HG02981 (cell line): ENCODE measurements at regions not wholly inside any gene's neighbourhood (a gene's known extent, or its start where the extent isn't known, plus 50 kb on each side); places are given as distances from the start of the nearest gene placed in this dataset.

ENCODE experiments used
- ATAC-seq: cut with Tn5 transposase; IDR thresholded peaks from one replicate; pipeline ENCODE4 v1.9.1; 2021; ENCODE audit warnings: mild to moderate bottlenecking, moderate library complexity; ENCODE audit not compliant: unreplicated experiment

GRCh38 chr4:71151054-71151453 lies 157.6 kb downstream of the DCK start:
- ATAC-seq, result no peak

DNA sequence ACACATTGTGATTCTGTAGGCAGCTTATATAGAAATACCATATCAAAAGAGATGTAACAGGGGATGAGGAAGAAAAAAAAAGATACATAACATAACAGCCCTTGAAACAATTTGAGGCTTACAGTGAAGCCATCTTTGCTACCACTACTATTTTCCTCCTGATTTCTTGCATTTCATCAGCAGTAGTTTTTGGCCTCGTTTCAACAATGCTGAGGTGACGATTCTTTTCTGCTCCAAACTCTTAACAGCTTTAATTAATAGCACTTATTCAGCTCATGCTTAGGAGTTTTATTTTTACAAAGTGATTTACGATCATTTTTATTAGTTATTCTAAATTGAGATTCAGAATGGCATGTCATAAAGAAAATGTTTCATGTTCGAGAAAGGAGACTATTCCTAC lies 163.2 kb downstream of the DCK start:
- ATAC-seq, result no peak

DNA sequence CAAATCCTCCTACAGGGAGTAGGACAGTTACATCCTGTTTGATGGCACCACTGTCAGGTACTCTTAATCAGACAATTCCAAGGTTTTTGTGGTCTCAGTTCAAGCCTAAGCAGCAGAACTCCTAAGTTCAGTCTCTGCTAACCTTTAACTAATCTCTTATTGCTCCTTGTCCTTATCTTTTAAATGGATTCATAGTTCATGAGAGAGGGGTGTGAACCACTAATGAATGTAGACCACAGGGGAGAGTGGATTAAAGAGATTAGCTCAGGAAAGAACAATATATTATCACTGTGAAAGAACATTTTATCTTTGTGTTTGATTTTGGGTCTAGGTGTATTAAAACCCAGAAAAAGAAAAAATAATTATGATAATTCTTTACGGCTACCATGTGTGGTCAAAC lies 168.9 kb downstream of the DCK start:
- ATAC-seq, result no peak

DNA sequence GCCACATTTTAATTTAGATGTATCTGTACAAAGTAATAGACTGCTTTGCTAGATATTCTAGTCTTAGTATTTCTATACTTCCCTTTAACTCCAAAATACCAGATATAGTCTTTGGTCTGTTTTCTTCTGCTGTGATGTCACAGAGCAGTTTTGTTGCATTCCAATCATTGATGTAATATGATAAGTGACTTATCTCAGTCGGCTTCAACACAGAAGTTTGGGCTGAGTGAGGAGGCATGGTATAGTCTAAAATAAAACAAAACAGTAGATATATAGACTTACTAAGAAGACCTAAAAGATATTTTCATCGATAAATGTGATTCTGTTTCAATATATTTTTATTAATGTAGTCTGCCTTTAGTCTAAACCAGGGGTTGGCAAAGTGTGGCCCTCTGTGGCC lies 169.9 kb downstream of the DCK start:
- ATAC-seq, result no peak

DNA sequence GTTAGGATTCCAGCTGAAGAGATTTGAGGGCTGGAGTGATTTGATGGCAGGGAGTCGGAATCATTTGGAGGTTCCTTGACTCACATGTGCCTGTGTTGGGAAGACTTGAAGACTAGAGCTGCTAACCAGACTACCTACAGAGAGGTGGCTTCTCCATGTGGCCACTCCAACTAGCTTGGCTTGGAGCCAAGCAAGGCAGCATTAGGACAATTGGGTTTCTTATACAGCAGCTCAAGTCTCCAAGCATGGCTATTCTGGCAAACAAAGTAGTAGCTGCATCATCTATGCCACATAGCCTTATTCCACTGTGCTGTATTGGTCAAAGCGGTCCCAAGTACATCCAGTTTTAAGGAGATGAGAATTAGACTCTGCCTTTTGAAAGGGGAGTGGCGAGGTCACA lies 171.7 kb upstream of the SLC4A4 start:
- no peak for ATAC-seq

DNA sequence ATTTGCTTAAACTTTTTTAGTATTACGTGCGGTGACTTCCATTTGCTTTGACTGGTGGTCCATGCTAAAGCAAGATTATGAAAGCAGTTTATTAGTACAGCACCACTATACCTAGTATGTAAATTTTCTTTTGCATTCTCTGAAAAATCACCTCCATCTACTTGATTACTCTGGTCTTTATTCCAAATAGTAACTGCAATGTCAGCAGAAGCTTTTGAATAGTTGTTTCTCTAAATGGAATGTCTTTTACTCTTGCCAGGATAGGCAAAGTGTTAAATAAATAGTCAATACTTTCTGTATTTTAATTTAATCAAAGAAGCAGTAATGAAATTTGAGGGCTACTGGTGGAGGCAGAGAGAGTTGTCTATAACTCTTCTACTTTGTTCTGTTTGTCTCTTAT lies 167.2 kb upstream of the SLC4A4 start:
- no peak for ATAC-seq

DNA sequence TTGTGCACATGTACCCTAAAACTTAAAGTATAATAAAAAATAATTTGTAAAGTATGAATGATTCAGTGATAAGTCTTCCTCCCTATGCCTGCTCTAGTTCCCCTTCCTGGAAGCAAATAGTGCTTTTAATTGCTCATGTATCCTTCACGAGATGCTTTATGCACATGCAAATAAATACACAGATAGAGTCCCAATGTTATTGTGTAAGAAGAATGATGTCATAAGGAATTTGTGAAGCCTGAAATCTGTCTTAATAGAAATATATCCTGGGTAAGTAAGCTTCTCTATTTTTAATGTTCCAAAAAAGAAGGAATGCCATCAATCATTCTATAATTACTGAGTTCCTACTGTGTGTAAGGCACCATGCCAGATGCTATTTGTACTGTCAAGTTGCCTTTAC lies 157.5 kb upstream of the SLC4A4 start:
- no peak for ATAC-seq

GRCh38 chr4:71184195-71184781 lies 154.5 kb upstream of the SLC4A4 start:
- ATAC-seq, result peak; percentile 63

DNA sequence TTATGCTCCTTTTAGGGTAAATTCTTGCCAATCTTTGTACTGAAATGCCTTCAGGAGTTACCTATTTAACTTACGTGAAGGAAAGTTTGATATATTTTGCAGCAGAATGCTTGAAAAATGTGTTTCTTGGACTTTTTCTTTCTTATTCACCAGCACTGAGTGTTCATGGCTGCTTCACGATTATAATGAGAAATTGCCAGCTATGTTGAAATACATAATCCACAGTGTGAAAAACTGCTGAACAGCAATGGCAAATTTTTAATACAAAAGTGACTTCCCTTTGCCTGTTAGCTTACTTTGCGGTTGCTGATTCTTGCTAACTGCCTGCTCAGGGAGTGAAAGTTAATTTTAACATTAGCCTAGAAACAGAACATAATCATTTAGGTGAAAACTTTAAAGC lies 153.8 kb upstream of the SLC4A4 start:
- ATAC-seq, result no peak

DNA sequence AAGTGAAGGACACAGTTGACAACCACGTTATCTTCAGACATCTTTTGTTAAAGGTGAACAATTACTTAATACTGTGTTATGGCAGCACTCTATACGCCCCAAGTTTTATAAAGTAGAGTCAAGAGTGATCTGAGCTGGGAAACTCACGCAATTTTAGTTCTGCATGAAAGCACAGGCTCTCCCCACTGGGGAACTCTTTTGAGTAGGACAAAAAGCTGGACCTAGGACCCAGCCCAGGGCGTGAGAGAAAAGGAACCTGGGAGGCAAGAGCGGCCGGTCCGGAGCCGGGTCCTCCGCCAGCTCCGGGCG lies 152.6 kb upstream of the SLC4A4 start:
- ATAC-seq, result no peak

- peak; percentile 28 for ATAC-seq
These were observed 152.0 kb upstream of the SLC4A4 start for GRCh38 chr4:71186566-71187403.

GRCh38 chr4:71187404-71188155 lies 151.2 kb upstream of the SLC4A4 start:
- ATAC-seq, result peak; percentile 28

DNA sequence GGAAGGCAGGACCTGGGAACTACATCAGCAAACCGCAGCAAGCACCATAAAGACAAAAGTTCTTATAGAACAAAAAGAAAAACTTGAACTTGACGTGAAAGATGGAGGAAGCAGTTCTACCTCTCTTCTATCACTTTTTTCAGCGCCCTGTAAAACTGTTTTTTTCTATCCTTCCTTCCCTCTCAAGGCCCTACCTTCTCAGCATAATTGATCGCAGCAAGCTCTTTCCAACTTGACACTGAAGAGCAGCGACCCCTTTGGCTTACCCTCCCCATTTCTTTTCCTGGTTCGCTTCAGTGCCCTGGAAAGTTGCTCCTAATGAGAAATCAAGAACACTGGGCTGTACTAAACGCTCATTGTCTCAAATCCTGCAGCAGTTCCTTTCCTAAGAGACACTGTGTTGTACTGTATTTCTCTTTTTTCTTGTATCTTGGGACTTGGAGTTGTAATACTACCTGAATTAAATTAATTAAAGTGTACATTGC lies 150.6 kb upstream of the SLC4A4 start:
- ATAC-seq, result no peak

GRCh38 chr4:71188951-71189350 lies 149.9 kb upstream of the SLC4A4 start:
- no peak for ATAC-seq

DNA sequence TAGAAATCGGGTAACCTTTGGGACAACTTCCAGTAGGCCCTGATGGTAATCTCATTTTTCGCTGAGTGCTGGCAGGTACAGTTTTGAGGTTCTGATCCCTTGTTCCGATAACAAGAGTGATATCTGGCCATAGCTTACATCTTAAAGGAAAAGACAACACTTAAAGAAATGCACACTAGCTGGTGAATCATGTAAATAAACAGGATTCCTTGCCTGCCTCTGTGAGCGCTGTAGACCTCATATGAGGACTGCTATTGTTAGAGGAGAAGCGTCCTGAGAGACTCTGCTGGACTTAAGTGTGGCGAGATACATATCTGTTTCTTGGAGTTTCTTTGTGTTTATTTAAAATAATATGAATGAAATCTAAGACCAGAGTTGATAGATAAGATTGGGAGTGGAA lies 149.3 kb upstream of the SLC4A4 start:
- no peak for ATAC-seq

- ATAC-seq, result no peak
These were observed 144.4 kb upstream of the SLC4A4 start for GRCh38 chr4:71194454-71194853.

DNA sequence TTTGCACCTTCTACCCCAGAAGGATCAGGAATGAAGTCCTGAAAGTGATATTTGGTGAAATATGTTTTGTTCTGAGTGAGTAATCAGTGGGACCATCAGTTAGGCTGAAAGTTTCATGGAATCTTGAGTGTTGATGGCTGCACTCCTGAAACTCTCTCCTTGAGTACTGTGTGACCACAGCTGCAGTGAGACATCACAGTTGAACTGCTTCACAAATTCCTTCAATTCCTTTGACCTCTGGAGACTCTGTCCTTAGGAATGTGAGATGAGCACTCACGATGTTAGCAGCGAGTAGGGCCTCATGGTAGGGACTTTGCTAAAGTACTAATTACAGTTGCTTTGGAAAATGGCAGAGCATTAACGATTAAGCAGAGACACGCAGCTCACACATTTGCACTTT lies 142.9 kb upstream of the SLC4A4 start:
- ATAC-seq, result no peak

- ATAC-seq, result no peak
These were observed 139.9 kb upstream of the SLC4A4 start for GRCh38 chr4:71198958-71199357.

DNA sequence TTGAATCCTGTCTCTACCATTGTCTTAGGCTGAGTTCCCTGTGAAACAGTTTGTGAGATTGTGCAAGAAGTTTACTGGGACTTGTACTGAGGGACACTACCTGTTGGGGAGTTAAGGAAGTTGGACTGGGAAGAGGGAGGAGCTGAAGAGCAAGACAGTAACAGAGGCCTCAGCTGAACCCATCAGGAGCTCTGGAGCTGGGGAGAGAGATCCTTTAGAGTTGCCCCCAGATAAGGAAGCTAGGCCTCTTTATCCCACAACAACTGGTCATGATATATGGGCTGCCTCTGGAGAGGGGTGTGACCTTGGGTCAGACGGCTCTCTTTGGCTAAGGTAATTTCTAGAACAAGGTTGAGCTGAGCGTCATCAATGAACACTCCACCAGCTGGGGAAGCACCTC lies 137.8 kb upstream of the SLC4A4 start:
- no peak for ATAC-seq

DNA sequence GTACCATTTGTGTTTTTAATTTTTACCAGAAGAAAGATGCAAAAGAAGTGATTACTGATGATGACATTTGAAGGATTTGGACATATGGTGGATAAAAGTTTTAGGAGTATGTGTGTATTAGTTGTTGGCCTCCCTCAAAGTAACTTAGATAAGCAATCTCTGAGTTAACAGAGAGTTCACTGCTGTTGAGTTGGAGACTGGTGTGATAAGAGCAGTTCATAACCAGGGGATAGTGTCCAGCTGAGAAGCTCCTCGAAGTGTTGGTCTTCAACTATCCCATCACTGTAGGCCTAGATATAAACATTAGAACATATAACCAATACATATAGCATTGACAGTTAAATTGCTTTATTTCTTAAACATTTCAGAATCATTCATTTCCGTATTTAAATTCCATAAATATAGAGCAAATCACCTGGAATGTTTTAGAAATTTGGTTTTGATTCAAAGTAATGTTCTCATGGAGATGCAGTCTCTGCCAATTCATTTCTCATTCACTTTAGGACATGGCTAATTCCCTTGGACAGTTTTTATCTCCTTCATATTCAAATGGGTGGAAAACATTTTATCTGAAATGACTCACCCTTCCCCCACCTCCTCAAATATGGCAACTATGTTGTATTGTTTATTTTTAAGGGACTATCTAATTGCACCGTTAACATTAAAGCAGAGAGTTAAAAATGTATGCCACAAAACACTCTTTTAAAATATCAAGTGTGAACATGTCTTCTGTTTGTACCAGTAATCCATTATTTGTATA lies 136.8 kb upstream of the SLC4A4 start:
- no peak for ATAC-seq

GRCh38 chr4:71202705-71203104 lies 136.1 kb upstream of the SLC4A4 start:
- ATAC-seq, result no peak
